Fibroblast of mammary gland (primary cell): ENCODE measurements at regions not wholly inside any gene's neighbourhood (a gene's known extent, or its start where the extent isn't known, plus 50 kb on each side); places are given as distances from the start of the nearest gene placed in this dataset.
A peak's percentile ranks its signal among the peaks of the same experiment; 100 is the strongest.

Experiments
- DNase-seq: peaks from one replicate; pipeline ENCODE4 v3.0.0-alpha.2; 2010; ENCODE audit warnings: low read depth
- H3K4me3 ChIP-seq: 2 replicates; pipeline ENCODE4 v1.5.1; 2011; ENCODE audit warnings: low read depth, mild to moderate bottlenecking, low read length, moderate library complexity; ENCODE audit not compliant: control insufficient read depth
- TF ChIP-seq, protein P1 (sequence below): conservative IDR thresholded peaks from 2 replicates; pipeline ENCODE4 v1.5.1; 2011; ENCODE audit warnings: low read depth, low read length, inconsistent platforms; ENCODE audit not compliant: control insufficient read depth, insufficient read depth

DNA sequence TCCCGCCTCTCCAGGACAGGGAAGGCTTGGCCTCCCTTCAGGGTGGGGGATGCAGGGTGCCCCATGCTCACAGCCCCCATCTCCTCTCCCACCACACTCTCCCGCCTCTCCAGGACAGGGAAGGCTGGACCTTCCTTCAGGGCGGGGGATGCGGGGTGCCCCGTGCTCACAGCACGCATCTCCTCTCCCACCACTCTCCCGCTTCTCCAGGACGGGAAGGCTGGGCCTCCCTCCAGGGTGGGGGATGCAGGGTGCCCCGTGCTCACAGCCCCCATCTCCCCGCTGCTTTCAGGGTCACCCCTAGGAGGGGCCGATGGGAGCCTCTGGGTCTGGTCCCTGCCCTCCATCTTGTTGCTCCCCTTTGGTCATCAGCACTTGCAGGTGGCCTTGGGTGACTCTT is 348.0 kb downstream of the CTTN start:
- TF ChIP-seq, protein P1, sequence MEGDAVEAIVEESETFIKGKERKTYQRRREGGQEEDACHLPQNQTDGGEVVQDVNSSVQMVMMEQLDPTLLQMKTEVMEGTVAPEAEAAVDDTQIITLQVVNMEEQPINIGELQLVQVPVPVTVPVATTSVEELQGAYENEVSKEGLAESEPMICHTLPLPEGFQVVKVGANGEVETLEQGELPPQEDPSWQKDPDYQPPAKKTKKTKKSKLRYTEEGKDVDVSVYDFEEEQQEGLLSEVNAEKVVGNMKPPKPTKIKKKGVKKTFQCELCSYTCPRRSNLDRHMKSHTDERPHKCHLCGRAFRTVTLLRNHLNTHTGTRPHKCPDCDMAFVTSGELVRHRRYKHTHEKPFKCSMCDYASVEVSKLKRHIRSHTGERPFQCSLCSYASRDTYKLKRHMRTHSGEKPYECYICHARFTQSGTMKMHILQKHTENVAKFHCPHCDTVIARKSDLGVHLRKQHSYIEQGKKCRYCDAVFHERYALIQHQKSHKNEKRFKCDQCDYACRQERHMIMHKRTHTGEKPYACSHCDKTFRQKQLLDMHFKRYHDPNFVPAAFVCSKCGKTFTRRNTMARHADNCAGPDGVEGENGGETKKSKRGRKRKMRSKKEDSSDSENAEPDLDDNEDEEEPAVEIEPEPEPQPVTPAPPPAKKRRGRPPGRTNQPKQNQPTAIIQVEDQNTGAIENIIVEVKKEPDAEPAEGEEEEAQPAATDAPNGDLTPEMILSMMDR: no peak
- no peak for DNase-seq
- no peak overlapping the region for H3K4me3 ChIP-seq

DNA sequence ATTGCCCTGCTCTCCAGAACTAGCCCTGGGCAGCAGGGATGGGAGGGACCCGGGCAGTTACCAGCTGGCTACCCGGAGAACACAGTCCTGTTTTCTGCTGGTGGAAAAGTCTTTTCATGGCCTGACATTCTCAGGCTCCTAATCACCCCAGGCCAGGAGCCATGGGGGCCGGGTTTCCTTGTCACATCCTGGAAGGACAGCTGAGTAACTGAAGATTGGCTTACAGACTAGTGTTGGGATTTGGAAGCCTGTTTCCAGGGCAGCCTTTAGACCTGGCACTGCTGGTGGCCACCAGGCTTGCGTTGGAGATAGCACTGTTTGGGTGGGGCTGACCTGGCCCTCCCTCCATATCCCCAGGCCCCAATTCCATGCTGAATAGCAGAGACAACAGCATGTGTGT is 349.0 kb downstream of the CTTN start:
- no peak overlapping the region for H3K4me3 ChIP-seq
- TF ChIP-seq, protein P1: no peak
- DNase-seq: no peak

DNA sequence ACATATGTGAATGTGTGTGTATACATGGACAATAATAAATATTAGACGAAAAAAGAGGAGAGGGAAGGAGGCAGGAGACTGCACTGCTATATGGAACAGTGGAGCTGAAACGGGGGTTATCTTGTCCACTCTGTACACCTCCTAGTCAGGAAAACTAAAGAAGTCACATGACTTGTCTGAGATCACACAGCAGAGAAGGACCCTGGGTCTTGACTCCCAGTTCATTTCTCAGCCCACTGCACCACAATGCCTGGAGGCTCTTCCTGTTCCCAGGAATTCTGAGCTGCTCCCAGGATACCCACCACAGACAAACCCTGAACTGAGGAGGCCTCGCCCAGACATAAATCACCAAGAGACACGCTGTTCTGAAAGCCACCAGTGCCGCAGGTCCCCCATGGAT is 349.6 kb downstream of the CTTN start:
- no peak for DNase-seq
- no peak overlapping the region for H3K4me3 ChIP-seq
- TF ChIP-seq, protein P1: no peak

DNA sequence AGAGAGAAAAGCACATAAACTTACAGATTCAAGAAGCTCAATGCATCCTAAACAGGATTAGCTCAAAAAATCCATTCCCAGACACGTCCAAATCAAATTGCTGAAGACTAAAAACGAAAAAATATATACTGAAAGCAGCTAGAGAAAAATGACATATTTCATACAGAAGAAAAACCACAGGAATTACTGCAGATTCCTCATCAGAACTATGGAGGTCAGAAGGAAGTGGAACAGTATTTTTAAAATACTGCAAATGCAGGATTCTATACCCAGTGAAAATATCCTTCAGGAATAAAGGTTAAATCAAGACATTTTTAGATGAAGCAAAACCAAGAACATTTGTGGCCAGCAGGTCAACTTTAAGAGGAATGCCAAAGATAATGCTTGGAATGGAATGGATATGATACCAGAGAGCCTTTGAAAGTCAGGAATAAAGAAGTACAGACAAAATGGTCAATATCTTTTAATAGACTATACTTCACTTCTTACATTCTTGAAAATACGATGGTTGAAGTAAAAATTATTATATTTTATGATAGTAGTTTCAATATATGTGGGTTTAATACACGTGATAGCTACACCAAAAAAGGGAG is 352.9 kb downstream of the CTTN start:
- no peak overlapping the region for H3K4me3 ChIP-seq
- no peak for DNase-seq
- TF ChIP-seq, protein P1: no peak

DNA sequence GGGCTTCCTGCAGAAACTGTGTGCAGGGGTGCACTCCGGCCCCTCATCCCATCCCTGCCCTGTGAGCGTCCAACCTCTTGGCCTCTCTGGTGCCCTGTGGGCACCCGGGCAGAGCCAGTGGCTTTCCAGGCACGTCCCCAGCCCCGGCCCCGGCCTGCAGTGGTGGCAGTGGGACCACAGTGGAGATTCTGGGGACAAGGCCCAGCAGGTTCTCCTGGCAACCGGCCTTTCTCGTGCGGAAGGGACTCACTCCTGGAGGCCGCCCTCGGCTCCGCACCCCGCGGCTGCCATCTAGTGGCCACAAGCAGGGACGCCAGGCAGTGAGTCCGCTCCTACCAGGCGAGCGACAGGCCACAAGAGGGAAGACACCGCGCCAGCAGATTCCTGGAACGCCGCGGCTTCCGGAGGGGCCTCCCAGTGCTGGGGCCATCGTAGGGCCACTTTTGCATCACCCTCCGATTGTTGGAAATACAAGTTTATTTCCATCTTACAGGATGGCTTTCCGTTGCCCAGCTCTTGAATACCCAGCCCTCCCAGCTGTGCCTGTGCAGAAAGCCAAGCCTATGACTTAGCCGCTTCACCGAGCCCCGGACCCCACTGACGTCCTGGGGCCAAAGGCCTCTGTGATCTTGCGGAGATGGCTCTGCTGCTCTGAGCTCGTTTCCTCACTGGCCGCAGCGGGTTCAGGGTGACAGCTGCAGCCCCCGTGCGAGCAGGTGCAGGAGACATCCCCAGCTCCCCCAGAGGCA is 357.3 kb downstream of the CTTN start:
- no peak overlapping the region for H3K4me3 ChIP-seq
- TF ChIP-seq, protein P1: peak; percentile 77
- DNase-seq: peak; percentile 45

DNA sequence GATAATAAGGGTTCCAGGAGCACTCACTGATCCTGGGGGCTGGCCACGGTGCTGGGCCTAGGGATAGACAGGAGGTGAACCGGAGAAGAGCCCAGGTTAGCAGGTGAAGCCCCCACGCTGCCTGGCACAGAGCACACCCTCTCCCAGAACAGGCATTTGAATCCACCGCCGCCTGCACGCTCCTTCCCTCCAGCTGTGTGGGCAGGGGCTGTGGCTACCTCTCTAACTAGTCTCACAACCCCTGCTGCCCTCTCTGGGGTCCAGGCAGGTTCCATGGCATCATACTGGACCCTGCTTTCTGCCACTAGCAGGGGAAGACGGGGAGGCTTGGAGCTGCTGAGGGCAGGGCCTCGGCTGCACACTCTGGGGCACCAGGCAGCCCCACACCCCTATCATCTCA is 358.0 kb downstream of the CTTN start:
- no peak for DNase-seq
- TF ChIP-seq, protein P1: no peak
- no peak overlapping the region for H3K4me3 ChIP-seq
